Gastroesophageal sphincter (tissue), 3 donors: ENCODE measurements at regions not wholly inside any gene's neighbourhood (a gene's known extent, or its start where the extent isn't known, plus 50 kb on each side); places are given as distances from the start of the nearest gene placed in this dataset.

Experiments
- EP300 ChIP-seq: sonication (generic); formaldehyde crosslinking; IDR thresholded peaks from one replicate; pipeline ENCODE4 v1.6.1; 2017; ENCODE audit warnings: antibody characterized with exemption, mild to moderate bottlenecking
- POLR2A ChIP-seq, 2 donors: fragments of 450-650 bp; IDR thresholded peaks; one replicate each; pipeline ENCODE4 v1.6.1; 2017; ENCODE audit warnings: antibody characterized with exemption in 2 of 2, mild to moderate bottlenecking in 2 of 2, moderate library complexity in 1 of 2
- TF ChIP-seq, protein P1 (sequence below), 4 experiments: fragments of 200-600 bp in 2 of 4; fragments of 450-650 bp in 2 of 4; sonication (generic) in 1 of 4; IDR thresholded peaks; one replicate each; pipeline ENCODE4 v1.5.1; 2017 to 2019; ENCODE audit warnings: antibody characterized with exemption in 4 of 4, mild to moderate bottlenecking in 2 of 4, moderate library complexity in 2 of 4

DNA sequence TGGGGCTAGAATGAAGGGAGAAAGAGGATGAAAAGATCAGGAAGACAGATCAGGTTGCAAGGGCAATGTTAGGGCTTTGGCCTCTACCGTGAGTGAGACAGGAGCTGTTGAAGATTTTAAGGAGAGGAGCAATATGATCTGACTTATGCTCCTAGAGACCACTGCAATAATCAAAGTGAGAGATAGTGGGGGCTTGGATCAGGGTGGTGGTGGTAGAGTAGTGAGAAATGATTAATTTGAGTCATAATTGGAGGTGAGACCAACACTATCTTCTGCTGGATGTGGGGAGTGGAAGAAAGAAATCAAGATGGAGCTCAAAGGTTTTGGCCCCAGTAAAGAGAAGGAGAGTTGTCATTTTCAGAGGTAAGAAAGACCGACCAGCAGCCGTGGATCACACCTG is 140.7 kb upstream of the TMEM170B start:
- TF ChIP-seq, protein P1, sequence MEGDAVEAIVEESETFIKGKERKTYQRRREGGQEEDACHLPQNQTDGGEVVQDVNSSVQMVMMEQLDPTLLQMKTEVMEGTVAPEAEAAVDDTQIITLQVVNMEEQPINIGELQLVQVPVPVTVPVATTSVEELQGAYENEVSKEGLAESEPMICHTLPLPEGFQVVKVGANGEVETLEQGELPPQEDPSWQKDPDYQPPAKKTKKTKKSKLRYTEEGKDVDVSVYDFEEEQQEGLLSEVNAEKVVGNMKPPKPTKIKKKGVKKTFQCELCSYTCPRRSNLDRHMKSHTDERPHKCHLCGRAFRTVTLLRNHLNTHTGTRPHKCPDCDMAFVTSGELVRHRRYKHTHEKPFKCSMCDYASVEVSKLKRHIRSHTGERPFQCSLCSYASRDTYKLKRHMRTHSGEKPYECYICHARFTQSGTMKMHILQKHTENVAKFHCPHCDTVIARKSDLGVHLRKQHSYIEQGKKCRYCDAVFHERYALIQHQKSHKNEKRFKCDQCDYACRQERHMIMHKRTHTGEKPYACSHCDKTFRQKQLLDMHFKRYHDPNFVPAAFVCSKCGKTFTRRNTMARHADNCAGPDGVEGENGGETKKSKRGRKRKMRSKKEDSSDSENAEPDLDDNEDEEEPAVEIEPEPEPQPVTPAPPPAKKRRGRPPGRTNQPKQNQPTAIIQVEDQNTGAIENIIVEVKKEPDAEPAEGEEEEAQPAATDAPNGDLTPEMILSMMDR (IDR thresholded peaks at IDR 0.05) = no peak
- no peak for TF ChIP-seq POLR2A (IDR thresholded peaks at IDR 0.05)
- no peak for TF ChIP-seq EP300
